SKM-1 (cell line): ENCODE measurements at regions not wholly inside any gene's neighbourhood (a gene's known extent, or its start where the extent isn't known, plus 50 kb on each side); places are given as distances from the start of the nearest gene placed in this dataset.

Source experiments
- DNase-seq: peaks from one replicate; lab custom pipeline; 2025; ENCODE audit not compliant: unreplicated experiment; lab: John Stamatoyannopoulos, UW

GRCh38 chr4:123869286-123870215 lies 473.0 kb downstream of the SPRY1 start:
- DNase-seq, result no peak

GRCh38 chr4:123870216-123870876 lies 473.8 kb downstream of the SPRY1 start:
- DNase-seq, result no peak

- DNase-seq, result no peak
Measured at GRCh38 chr4:123871341-123871740, 474.7 kb downstream of the SPRY1 start.

GRCh38 chr4:123874063-123874462 lies 477.5 kb downstream of the SPRY1 start:
- no peak for DNase-seq

- no peak for DNase-seq
Measured at GRCh38 chr4:123876143-123876542, 479.5 kb downstream of the SPRY1 start.

GRCh38 chr4:123876671-123877101 lies 480.1 kb downstream of the SPRY1 start:
- DNase-seq, result no peak

- no peak for DNase-seq
Measured at GRCh38 chr4:123877551-123877950, 481.0 kb downstream of the SPRY1 start.

GRCh38 chr4:123878976-123879375 lies 482.4 kb downstream of the SPRY1 start:
- no peak for DNase-seq

GRCh38 chr4:123880631-123881030 lies 484.0 kb downstream of the SPRY1 start:
- no peak for DNase-seq

GRCh38 chr4:123884922-123885321 lies 488.3 kb downstream of the SPRY1 start:
- no peak for DNase-seq

- DNase-seq, result no peak
Measured at GRCh38 chr4:123889507-123889906, 492.9 kb downstream of the SPRY1 start.

- no peak for DNase-seq
Measured at GRCh38 chr4:123890889-123891288, 494.3 kb downstream of the SPRY1 start.

- DNase-seq, result no peak
Measured at GRCh38 chr4:123891881-123892280, 495.3 kb downstream of the SPRY1 start.

GRCh38 chr4:123892368-123892976 lies 495.9 kb downstream of the SPRY1 start:
- no peak for DNase-seq

- no peak for DNase-seq
Measured at GRCh38 chr4:123893011-123893981, 496.7 kb downstream of the SPRY1 start.

- DNase-seq, result no peak
Measured at GRCh38 chr4:123896446-123897071, 500.0 kb downstream of the SPRY1 start.

- no peak for DNase-seq
Measured at GRCh38 chr4:123898946-123899666, 502.5 kb downstream of the SPRY1 start.

GRCh38 chr4:123904882-123905281 lies 508.3 kb downstream of the SPRY1 start:
- DNase-seq, result no peak

GRCh38 chr4:123913598-123913997 lies 517.0 kb downstream of the SPRY1 start:
- DNase-seq, result no peak

- no peak for DNase-seq
Measured at GRCh38 chr4:123916821-123917220, 520.2 kb downstream of the SPRY1 start.
